ENCODE measurements at regions not wholly inside any gene's neighbourhood (a gene's known extent, or its start where the extent isn't known, plus 50 kb on each side); places are given as distances from the start of the nearest gene placed in this dataset.

DNA sequence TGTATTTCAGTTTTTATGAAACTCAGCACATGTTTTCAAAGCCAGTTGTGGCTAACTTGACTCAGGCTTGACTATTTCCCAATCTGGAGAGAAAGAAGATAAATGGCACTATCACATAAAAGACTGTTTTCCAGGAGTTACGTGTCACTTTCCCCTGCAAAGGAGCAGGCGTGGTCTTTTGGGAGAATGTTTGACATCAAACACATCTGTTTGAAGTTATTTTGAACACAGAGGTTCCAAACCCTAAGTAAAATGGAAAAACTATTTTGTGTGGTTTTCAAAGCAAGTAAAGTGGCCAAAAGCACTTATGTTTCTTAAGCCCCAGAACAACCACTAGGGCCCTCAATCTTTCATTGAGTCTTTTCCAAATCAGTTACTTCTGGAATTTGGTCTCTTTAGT, 89.7 kb downstream of the FOXF2 start:
- TF ChIP-seq, protein P1, sequence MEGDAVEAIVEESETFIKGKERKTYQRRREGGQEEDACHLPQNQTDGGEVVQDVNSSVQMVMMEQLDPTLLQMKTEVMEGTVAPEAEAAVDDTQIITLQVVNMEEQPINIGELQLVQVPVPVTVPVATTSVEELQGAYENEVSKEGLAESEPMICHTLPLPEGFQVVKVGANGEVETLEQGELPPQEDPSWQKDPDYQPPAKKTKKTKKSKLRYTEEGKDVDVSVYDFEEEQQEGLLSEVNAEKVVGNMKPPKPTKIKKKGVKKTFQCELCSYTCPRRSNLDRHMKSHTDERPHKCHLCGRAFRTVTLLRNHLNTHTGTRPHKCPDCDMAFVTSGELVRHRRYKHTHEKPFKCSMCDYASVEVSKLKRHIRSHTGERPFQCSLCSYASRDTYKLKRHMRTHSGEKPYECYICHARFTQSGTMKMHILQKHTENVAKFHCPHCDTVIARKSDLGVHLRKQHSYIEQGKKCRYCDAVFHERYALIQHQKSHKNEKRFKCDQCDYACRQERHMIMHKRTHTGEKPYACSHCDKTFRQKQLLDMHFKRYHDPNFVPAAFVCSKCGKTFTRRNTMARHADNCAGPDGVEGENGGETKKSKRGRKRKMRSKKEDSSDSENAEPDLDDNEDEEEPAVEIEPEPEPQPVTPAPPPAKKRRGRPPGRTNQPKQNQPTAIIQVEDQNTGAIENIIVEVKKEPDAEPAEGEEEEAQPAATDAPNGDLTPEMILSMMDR (IDR thresholded peaks at IDR 0.05; ENCODE audit: insufficient read depth, low read length, poor library complexity, severe bottlenecking) = no peak
- no peaks in the 10 kb centered on the region for H3K27me3 ChIP-seq (replicated peaks; ENCODE audit: control insufficient read depth, insufficient read depth, low read length)
- no peak overlapping the region for H3K4me3 ChIP-seq (replicated peaks; ENCODE audit: low read depth, low read length)
- no peaks in the 10 kb centered on the region for H3K36me3 ChIP-seq (ENCODE audit: control insufficient read depth, insufficient read depth, low read length)
- DNase-seq (ENCODE audit: extremely low read depth, insufficient read length) = no peak

DNA sequence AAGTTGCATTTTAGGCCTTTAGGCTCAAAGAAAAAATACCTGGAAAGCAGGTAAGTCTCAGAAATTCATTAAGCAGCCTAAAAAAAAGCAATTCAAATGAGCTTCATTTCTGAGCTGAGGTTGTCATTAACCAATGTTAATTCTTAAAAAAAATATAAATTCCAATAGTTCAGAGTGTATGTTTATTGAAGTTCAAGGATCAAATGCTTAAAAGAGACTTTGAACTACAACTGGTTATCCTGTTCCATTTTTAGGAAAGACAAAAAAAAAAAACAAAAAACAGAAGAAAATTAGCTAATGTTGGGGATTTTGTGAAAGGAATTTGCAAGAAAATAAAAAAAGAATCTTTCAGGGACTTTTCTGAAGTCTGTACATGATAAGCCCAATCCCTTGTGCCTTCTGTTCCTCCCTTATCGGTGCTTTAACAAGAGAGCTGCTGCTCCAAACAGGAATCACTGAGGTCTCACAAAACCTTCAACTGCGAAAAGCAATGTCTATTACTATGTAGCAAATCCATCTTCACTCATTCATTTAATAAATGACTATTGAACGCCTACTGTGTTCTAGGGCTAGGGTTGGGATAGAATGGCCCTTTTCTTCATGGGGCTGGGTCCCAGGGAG, 90.3 kb downstream of the FOXF2 start:
- Histone ChIP-seq H3K27me3 (replicated peaks; ENCODE audit: control insufficient read depth, insufficient read depth, low read length) (no peaks in the 10 kb centered on the region), H3K4me3 (replicated peaks; ENCODE audit: low read depth, low read length) (no peak overlapping the region), H3K36me3 (ENCODE audit: control insufficient read depth, insufficient read depth, low read length) (no peaks in the 10 kb centered on the region)
- TF ChIP-seq, protein P1 (IDR thresholded peaks at IDR 0.05; ENCODE audit: insufficient read depth, low read length, poor library complexity, severe bottlenecking) = no peak
- no peak for DNase-seq (ENCODE audit: extremely low read depth, insufficient read length)

DNA sequence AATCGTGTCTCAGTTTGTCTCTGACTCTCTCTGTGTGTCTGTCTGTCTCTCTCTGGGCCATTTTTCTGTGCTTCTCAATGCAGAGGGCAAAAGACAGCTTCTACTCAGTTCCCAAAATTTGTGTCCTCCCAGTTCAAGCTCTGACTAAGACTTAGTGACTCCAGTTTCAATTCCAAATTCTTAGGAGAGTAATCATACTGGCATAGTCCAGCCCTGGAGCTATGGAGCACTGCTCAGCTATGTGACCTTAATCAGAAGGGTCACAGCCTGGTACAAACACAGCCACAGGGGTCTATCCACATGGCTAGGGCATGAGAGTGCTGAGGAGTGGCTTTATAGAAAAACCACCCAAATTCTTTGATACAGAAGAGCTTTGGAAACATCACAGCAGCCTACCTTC, 91.9 kb downstream of the FOXF2 start:
- no peaks in the 10 kb centered on the region for H3K27me3 ChIP-seq (replicated peaks; ENCODE audit: control insufficient read depth, insufficient read depth, low read length)
- TF ChIP-seq, protein P1 (IDR thresholded peaks at IDR 0.05; ENCODE audit: insufficient read depth, low read length, poor library complexity, severe bottlenecking) = no peak
- H3K4me3 ChIP-seq (replicated peaks; ENCODE audit: low read depth, low read length) = no peak overlapping the region
- H3K36me3 ChIP-seq (ENCODE audit: control insufficient read depth, insufficient read depth, low read length) = no peaks in the 10 kb centered on the region
- no peak for DNase-seq (ENCODE audit: extremely low read depth, insufficient read length)

DNA sequence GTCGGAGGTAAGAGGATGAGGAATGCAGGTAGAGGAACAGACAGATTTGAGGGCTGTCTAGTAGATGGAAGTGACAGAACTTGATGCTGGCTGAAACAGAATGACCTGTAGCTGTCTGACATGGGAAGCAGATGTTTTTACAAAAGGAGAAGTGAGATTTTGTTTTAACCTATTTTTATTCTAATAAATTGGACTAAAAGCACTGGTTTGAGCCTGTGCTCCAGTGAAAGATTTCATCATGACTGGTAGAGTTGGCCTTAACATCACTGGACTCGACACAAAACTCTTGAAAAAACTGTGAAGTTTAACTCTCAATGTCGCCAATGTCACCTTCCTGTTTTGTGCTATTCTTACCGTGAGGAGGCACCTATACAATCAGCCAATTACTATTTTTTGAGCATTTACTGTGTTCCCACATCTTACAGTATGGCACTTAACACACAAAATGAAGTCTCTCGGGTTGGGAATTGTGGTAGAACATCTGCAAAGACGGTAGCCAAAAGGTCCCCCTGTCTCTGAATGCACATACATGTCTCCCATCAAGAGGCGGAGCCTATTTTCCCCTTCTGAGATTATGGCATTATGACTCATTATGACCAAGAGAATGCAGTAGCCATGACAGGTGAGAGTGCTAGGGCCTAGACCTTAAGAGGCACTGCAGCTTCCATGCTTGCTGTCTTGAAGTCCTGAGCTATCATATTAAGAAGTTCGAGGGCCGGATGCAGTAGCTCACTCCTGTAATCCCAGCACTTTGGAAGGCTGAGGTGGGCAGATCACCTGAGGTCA, 93.2 kb downstream of the FOXF2 start:
- no peak overlapping the region for H3K4me3 ChIP-seq (replicated peaks; ENCODE audit: low read depth, low read length)
- TF ChIP-seq, protein P1 (IDR thresholded peaks at IDR 0.05; ENCODE audit: insufficient read depth, low read length, poor library complexity, severe bottlenecking) = no peak
- DNase-seq (ENCODE audit: extremely low read depth, insufficient read length) = peak; percentile 63
- H3K27me3 ChIP-seq (replicated peaks; ENCODE audit: control insufficient read depth, insufficient read depth, low read length) = no peaks in the 10 kb centered on the region
- no peaks in the 10 kb centered on the region for H3K36me3 ChIP-seq (ENCODE audit: control insufficient read depth, insufficient read depth, low read length)

DNA sequence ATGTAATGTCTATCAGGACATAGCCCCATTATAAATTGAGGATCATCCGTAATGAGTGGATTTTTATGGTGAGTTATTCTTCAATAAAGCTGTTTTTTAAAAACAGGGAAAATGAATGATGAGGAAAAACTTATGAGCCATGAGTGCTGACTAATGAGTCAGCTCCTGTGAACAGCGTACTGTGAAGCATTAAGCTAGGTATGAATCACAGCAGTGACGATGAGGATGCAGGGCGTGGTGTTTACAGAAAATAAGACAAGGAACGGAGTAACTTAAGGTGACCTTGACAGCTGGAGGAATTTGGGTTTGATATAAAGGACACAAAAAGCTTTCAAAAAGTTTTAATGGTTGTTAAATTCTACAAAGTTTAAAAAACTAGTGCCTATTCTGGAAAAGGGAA, 96.3 kb downstream of the FOXF2 start:
- DNase-seq (ENCODE audit: extremely low read depth, insufficient read length) = no peak

More for the DNA sequence above, 96.3 kb downstream of the FOXF2 start:
- no peak overlapping the region for H3K4me3 ChIP-seq (replicated peaks; ENCODE audit: low read depth, low read length)
- no peaks in the 10 kb centered on the region for H3K27me3 ChIP-seq (replicated peaks; ENCODE audit: control insufficient read depth, insufficient read depth, low read length)
- H3K36me3 ChIP-seq (ENCODE audit: control insufficient read depth, insufficient read depth, low read length) = no peaks in the 10 kb centered on the region
- TF ChIP-seq, protein P1 (IDR thresholded peaks at IDR 0.05; ENCODE audit: insufficient read depth, low read length, poor library complexity, severe bottlenecking) = no peak
